Breast epithelium (tissue), 3 donors: ENCODE measurements at regions not wholly inside any gene's neighbourhood (a gene's known extent, or its start where the extent isn't known, plus 50 kb on each side); places are given as distances from the start of the nearest gene placed in this dataset.

ENCODE experiments used
- POLR2A ChIP-seq: fragments of 450-650 bp; IDR thresholded peaks from one replicate; pipeline ENCODE4 v1.6.1; 2016; ENCODE audit warnings: antibody characterized with exemption, mild to moderate bottlenecking, moderate library complexity
- POLR2AphosphoS5 ChIP-seq, 3 donors: sonication (generic); formaldehyde crosslinking; IDR thresholded peaks; one replicate each; pipeline ENCODE4 v1.6.1; 2017; ENCODE audit warnings: antibody characterized with exemption in 3 of 3
- TF ChIP-seq, protein P1 (sequence below), 3 donors: fragments of 450-650 bp; IDR thresholded peaks; one replicate each; pipeline ENCODE4 v1.5.1; 2016 to 2017; ENCODE audit warnings: antibody characterized with exemption in 3 of 3, mild to moderate bottlenecking in 3 of 3, moderate library complexity in 3 of 3

DNA sequence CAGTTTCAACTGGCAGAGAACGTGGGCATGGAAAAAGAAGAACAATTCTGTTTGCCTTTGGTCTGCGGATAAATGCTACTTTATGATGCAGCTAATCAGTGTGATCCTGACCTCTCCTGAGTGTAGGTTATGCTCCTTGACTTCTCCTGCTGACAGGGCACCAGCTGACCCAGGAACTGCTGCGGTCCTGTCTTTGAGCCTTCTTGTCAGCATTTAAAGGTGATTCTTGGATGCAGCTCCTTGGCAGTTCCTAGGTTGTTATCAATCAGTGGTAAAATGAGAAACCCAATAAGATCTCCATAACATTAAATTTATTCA lies 150.3 kb upstream of the FGF10 start:
- TF ChIP-seq POLR2AphosphoS5 (IDR thresholded peaks at IDR 0.05), result no peak
- TF ChIP-seq, protein P1, sequence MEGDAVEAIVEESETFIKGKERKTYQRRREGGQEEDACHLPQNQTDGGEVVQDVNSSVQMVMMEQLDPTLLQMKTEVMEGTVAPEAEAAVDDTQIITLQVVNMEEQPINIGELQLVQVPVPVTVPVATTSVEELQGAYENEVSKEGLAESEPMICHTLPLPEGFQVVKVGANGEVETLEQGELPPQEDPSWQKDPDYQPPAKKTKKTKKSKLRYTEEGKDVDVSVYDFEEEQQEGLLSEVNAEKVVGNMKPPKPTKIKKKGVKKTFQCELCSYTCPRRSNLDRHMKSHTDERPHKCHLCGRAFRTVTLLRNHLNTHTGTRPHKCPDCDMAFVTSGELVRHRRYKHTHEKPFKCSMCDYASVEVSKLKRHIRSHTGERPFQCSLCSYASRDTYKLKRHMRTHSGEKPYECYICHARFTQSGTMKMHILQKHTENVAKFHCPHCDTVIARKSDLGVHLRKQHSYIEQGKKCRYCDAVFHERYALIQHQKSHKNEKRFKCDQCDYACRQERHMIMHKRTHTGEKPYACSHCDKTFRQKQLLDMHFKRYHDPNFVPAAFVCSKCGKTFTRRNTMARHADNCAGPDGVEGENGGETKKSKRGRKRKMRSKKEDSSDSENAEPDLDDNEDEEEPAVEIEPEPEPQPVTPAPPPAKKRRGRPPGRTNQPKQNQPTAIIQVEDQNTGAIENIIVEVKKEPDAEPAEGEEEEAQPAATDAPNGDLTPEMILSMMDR (IDR thresholded peaks at IDR 0.05), result no peak
- TF ChIP-seq POLR2A, result no peak
